ENCODE measurements at regions not wholly inside any gene's neighbourhood (a gene's known extent, or its start where the extent isn't known, plus 50 kb on each side); places are given as distances from the start of the nearest gene placed in this dataset.

DNA sequence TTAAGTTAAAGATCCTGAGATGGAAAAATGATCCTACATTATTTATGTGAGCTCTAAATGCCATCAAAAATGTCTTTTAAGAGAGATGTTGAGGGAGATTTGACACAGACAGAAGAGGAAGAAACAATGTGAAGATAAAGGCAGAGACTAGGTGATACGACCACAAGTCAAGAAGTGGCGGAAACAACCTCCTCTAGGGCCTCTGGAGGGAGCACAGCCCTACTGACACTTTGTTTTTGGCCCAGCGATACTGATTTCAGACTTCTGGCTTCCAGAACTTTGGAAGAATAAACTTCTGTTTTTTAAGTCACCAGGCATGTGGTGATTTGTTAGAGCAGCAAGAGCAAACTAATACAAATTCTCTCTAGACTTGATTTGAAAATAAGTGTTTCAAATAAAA is 1216.1 kb downstream of the FSTL5 start:
- TF ChIP-seq, protein P1, sequence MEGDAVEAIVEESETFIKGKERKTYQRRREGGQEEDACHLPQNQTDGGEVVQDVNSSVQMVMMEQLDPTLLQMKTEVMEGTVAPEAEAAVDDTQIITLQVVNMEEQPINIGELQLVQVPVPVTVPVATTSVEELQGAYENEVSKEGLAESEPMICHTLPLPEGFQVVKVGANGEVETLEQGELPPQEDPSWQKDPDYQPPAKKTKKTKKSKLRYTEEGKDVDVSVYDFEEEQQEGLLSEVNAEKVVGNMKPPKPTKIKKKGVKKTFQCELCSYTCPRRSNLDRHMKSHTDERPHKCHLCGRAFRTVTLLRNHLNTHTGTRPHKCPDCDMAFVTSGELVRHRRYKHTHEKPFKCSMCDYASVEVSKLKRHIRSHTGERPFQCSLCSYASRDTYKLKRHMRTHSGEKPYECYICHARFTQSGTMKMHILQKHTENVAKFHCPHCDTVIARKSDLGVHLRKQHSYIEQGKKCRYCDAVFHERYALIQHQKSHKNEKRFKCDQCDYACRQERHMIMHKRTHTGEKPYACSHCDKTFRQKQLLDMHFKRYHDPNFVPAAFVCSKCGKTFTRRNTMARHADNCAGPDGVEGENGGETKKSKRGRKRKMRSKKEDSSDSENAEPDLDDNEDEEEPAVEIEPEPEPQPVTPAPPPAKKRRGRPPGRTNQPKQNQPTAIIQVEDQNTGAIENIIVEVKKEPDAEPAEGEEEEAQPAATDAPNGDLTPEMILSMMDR (IDR thresholded peaks at IDR 0.05), result no peak
- TF ChIP-seq EP300 (IDR thresholded peaks at IDR 0.05) (no peak), POLR2A (IDR thresholded peaks at IDR 0.05) (no peak)
